Transverse colon (tissue), 4 donors: ENCODE measurements at regions not wholly inside any gene's neighbourhood (a gene's known extent, or its start where the extent isn't known, plus 50 kb on each side); places are given as distances from the start of the nearest gene placed in this dataset.
"Not testable (repeated sequence)": the region's sequence is repeated elsewhere in the genome, so short reads cannot be mapped to it uniquely, and the experiment has no call there.

Experiments
- DNase-seq: peaks from one replicate; pipeline ENCODE4 v3.0.0-alpha.2; 2019
- H3K27ac ChIP-seq, 4 donors: fragments of 200-600 bp; sonication (generic); 2 replicates each; pipeline ENCODE4 v1.5.1; 2016 to 2018; ENCODE audit warnings: inconsistent platforms in 4 of 4
- H3K27me3 ChIP-seq: fragments of 200-600 bp; sonication (generic); 2 replicates; pipeline ENCODE4 v1.5.1; 2017; ENCODE audit warnings: inconsistent platforms
- H3K36me3 ChIP-seq, 4 donors: fragments of 200-600 bp; sonication (generic); 2 replicates each; pipeline ENCODE4 v1.5.1; 2017 to 2019; ENCODE audit warnings: inconsistent platforms in 4 of 4
- H3K4me1 ChIP-seq, 4 donors: fragments of 200-600 bp; sonication (generic); 2 replicates each; pipeline ENCODE4 v1.5.1; 2017 to 2020; ENCODE audit warnings: inconsistent platforms in 4 of 4
- H3K4me3 ChIP-seq, 4 donors: fragments of 200-600 bp; sonication (generic); 1 replicate in 1 of 4; 2 replicates in 3 of 4; pipeline versions ENCODE4 v1.5.1 to v1.6.1; 2017 to 2019; ENCODE audit warnings: inconsistent platforms in 4 of 4
- H3K9me3 ChIP-seq, 2 donors: fragments of 200-600 bp; sonication (generic); 2 replicates each; pipeline ENCODE4 v1.5.1; 2017 to 2019; ENCODE audit warnings: inconsistent platforms in 2 of 2
- EP300 ChIP-seq: sonication (generic); formaldehyde crosslinking; IDR thresholded peaks from one replicate; pipeline ENCODE4 v1.6.1; 2017; ENCODE audit warnings: antibody characterized with exemption, low read depth
- POLR2A ChIP-seq: fragments of 450-650 bp; IDR thresholded peaks from one replicate; pipeline ENCODE4 v1.6.1; 2016; ENCODE audit warnings: antibody characterized with exemption, mild to moderate bottlenecking, moderate library complexity
- POLR2AphosphoS5 ChIP-seq, 3 donors: sonication (generic); formaldehyde crosslinking; IDR thresholded peaks; one replicate each; pipeline ENCODE4 v1.6.1; 2016; ENCODE audit warnings: antibody characterized with exemption in 3 of 3
- WGBS, 2 donors: methylation state at CpG; one replicate each; pipeline ENCODE4 v1.1.5; 2018; ENCODE audit warnings: low coverage in 1 of 2; 5-methylcytosine and 5-hydroxymethylcytosine counted together
- in situ Hi-C, 4 donors: fragments of 200-750 bp; cut with MboI; loops; one replicate each; pipeline versions ENCODE4 v1.15.0 to v1.15.1; 2017; ENCODE audit warnings: low sequenced_read_pairs in 3 of 4, low pct_ligation_motif_present in 1 of 4, low pct_unique_long_range_greater_than_20kb in 1 of 4
- intact Hi-C: fragments of 100-400 bp; cut with DNase I; formaldehyde crosslinking; loops from one replicate; pipeline ENCODE4 v1.15.1; 2023; ENCODE audit warnings: low total_unique reads
- TF ChIP-seq, protein P1 (sequence below), 5 experiments: fragments of 200-600 bp in 3 of 5; fragments of 450-650 bp in 2 of 5; sonication (generic) in 3 of 5; IDR thresholded peaks; 1 replicate in 2 of 5; 2 replicates in 3 of 5; pipeline ENCODE4 v1.5.1; 2016 to 2017; ENCODE audit warnings: antibody characterized with exemption in 5 of 5, inconsistent platforms in 3 of 5, mild to moderate bottlenecking in 2 of 5, moderate library complexity in 1 of 5

DNA sequence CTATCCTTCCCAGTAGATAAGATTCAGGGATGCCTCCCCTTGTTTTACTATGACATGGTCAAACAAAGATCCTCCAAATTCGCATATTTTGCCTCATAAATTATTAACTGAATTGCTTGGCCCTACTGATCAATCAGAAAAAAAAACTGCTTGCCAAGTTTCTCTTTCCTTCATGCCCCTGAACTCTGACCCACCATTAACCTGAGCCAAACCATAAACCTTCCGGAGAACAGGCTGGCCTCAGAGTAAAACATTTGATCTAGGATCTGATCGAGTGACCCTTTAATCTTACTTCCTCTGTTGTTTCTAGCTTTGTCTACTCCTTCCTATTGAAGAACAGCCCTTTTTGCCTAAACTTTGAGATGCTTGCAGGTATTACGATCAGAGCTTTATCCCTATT, 209.7 kb upstream of the FAM47A start:
- intact Hi-C loops (no loop called here), in situ Hi-C loops (no loop called here)
- Histone ChIP-seq H3K4me3 (no peak overlapping the region), H3K9me3 (no peaks in the 10 kb centered on the region), H3K27ac (no peak overlapping the region), H3K4me1 (no peaks in the 10 kb centered on the region), H3K27me3 (no peaks in the 10 kb centered on the region), H3K36me3 (no peaks in the 10 kb centered on the region)
- 38 to 43% methylated on average over 2 to 4 of the region's 4 CpGs for WGBS, 2 donors
- DNase-seq = no peak
- TF ChIP-seq POLR2A (no peak), POLR2AphosphoS5 (IDR thresholded peaks at IDR 0.05) (no peak), EP300 (no peak)

DNA sequence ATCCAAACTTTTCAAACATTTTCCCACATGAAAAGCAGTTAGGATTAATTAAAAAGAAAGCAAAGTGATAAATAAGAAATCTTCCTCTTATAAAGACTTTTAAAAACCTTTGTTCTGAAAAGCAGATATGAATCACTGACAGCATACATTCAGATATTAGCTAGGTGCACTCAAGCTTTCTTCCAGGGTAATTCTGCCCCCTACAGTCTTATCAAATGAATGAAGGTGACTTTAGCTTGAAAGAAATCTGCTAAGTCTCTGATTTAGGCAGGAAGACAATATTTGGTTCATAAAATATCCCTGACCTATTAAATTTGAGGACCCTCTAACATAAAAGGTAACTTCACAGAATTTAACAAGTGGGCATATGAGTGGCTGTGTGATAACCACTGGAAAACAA, 209.1 kb upstream of the FAM47A start:
- in situ Hi-C loops = no loop called here
- Histone ChIP-seq H3K27me3 (no peaks in the 10 kb centered on the region), H3K27ac (no peak overlapping the region), H3K4me1 (no peaks in the 10 kb centered on the region), H3K36me3 (no peaks in the 10 kb centered on the region), H3K9me3 (no peaks in the 10 kb centered on the region), H3K4me3 (no peak overlapping the region)
- intact Hi-C loops = no loop called here
- TF ChIP-seq POLR2AphosphoS5 (IDR thresholded peaks at IDR 0.05) = no peak
- TF ChIP-seq, protein P1, sequence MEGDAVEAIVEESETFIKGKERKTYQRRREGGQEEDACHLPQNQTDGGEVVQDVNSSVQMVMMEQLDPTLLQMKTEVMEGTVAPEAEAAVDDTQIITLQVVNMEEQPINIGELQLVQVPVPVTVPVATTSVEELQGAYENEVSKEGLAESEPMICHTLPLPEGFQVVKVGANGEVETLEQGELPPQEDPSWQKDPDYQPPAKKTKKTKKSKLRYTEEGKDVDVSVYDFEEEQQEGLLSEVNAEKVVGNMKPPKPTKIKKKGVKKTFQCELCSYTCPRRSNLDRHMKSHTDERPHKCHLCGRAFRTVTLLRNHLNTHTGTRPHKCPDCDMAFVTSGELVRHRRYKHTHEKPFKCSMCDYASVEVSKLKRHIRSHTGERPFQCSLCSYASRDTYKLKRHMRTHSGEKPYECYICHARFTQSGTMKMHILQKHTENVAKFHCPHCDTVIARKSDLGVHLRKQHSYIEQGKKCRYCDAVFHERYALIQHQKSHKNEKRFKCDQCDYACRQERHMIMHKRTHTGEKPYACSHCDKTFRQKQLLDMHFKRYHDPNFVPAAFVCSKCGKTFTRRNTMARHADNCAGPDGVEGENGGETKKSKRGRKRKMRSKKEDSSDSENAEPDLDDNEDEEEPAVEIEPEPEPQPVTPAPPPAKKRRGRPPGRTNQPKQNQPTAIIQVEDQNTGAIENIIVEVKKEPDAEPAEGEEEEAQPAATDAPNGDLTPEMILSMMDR (IDR thresholded peaks at IDR 0.05) = no peak
- no peak for TF ChIP-seq EP300
- TF ChIP-seq POLR2A = no peak
- DNase-seq = no peak

DNA sequence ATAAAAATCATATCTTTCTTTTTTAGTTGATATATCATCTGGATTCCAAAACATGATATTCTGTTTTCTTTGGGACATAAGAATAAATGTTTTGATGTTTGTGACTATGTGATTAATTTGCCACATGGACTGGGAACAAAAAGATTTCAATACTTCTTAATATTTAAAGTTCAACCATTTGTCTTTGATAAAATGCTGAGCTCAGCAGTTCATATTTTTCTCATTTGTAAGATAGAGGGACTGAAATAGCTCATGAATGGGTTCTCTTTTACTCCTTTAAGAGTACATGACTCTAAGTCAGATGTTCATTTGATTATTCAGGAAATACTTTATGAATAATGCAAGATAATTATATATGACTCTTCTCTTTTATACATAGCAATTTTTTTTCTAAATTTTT, 205.9 kb upstream of the FAM47A start:
- DNase-seq = no peak
- no peaks in the 10 kb centered on the region for H3K9me3 ChIP-seq
- no peaks in the 10 kb centered on the region for H3K4me1 ChIP-seq
- in situ Hi-C loops (no loop called here), intact Hi-C loops (no loop called here)
- H3K4me3 ChIP-seq = no peak overlapping the region
- H3K27me3 ChIP-seq = no peaks in the 10 kb centered on the region
- TF ChIP-seq, protein P1 (IDR thresholded peaks at IDR 0.05) = no peak
- TF ChIP-seq EP300 (no peak), POLR2AphosphoS5 (IDR thresholded peaks at IDR 0.05) (no peak), POLR2A (no peak)
- no peaks in the 10 kb centered on the region for H3K36me3 ChIP-seq
- no peak overlapping the region for H3K27ac ChIP-seq

DNA sequence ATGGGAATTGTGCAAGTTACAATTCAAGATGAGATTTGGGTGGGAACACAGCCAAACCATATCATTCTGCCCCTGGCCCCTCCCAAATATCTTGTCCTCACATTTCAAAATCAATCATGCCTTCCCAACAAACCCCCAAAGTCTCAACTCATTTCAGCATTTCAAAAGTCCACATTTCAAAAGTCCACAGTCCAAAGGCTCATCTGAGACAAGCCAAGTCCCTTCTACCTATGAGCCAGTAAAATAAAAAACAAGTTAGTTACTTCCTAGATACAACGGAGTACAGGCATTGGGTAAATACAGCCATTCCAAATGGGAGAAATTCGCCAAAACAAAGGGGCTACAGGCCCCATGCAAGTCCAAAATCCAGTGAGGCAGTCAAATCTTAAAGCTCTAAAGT, 203.3 kb upstream of the FAM47A start:
- DNase-seq, H3K36me3 ChIP-seq, intact Hi-C loops, H3K27ac ChIP-seq, H3K27me3 ChIP-seq, H3K9me3 ChIP-seq, H3K4me1 ChIP-seq, H3K4me3 ChIP-seq, in situ Hi-C loops: not testable (repeated sequence)
- WGBS, 2 donors = 52% methylated on average over 2 of the region's 2 CpGs; no CpG with 5 or more reads in 1 of the 2 donors

DNA sequence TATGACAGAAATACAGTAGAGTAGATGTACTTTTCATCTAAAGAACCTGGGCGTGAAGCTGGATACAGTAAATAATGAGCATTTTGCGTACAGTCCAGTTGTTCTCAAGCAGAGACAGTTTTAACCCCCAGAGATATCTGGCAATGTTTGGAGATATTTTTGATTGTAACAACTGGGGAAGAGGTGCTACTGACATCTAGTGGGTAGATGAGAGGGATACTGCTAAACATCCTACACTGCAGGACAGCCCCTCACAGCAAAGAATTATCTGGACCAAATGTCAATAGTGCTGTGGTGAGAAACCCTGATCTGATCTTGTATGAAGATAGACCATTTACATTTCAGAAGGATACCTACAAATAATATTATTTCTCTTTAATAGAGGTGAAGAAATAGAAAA, 200.2 kb upstream of the FAM47A start:
- Histone ChIP-seq H3K4me3 (no peak overlapping the region), H3K27ac (no peak overlapping the region), H3K27me3 (no peaks in the 10 kb centered on the region), H3K9me3 (no peaks in the 10 kb centered on the region), H3K4me1 (no peaks in the 10 kb centered on the region), H3K36me3 (no peaks in the 10 kb centered on the region)
- DNase-seq = no peak
- in situ Hi-C loops = no loop called here
- 59% methylated on average over 2 of the region's 2 CpGs; no CpG with 5 or more reads in 1 of the 2 donors for WGBS, 2 donors
- intact Hi-C loops = no loop called here
- no peak for TF ChIP-seq POLR2AphosphoS5 (IDR thresholded peaks at IDR 0.05)
- TF ChIP-seq, protein P1 (IDR thresholded peaks at IDR 0.05) = no peak
- no peak for TF ChIP-seq POLR2A
- TF ChIP-seq EP300 = no peak
